IMR-90 (cell line): ENCODE measurements at regions not wholly inside any gene's neighbourhood (a gene's known extent, or its start where the extent isn't known, plus 50 kb on each side); places are given as distances from the start of the nearest gene placed in this dataset.

Experiments used
- ATAC-seq: fragments of 200-7000 bp; cut with Tn5 transposase; 2 replicates; pipeline ENCODE4 v1.9.1; 2020; ENCODE audit warnings: low read depth, mild to moderate bottlenecking, moderate library complexity
- BruUV-seq: library from RNA; stranded (reverse); fragments of 400-500 nt; replicated peaks from 2 replicates; lab custom pipeline; 2021; lab: Mats Ljungman, UMichigan
- CTCF ChIA-PET: fragments of 300-600 bp; formaldehyde crosslinking; extraction: SDS; loops from one replicate; lab custom pipeline; 2021; ENCODE audit warnings: antibody characterized with exemption; lab: Yijun Ruan, JAX
- POLR2A ChIA-PET: fragments of 300-600 bp; sonication (Branson Sonifier 250); formaldehyde crosslinking; loops from one replicate; lab custom pipeline; 2022; ENCODE audit warnings: antibody characterized with exemption; ENCODE audit not compliant: unreplicated experiment; lab: Charles Lee
- DNase-seq: peaks from one replicate; pipeline ENCODE4 v3.0.0; 2013
- H2AFZ ChIP-seq: replicated peaks from 2 replicates; pipeline ENCODE3; 2013; ENCODE audit warnings: low read length, mild to moderate bottlenecking; ENCODE audit not compliant: poor library complexity
- H2AK5ac ChIP-seq: 2 replicates; pipeline ENCODE4 v1.6.1; 2013; ENCODE audit warnings: low read depth, low read length, inconsistent platforms
- H2AK9ac ChIP-seq: replicated peaks from 2 replicates; pipeline ENCODE3; 2013; ENCODE audit warnings: mild to moderate bottlenecking, low read depth, low read length, moderate library complexity; ENCODE audit not compliant: poor library complexity
- H2BK120ac ChIP-seq: 2 replicates; pipeline ENCODE4 v1.6.1; 2013; ENCODE audit warnings: low read depth, low read length, inconsistent platforms
- H2BK15ac ChIP-seq: 3 replicates; pipeline ENCODE4 v1.6.1; 2013; ENCODE audit warnings: low read depth, low read length, inconsistent platforms
- H2BK20ac ChIP-seq: 2 replicates; pipeline ENCODE4 v1.6.1; 2013; ENCODE audit warnings: low read depth, mild to moderate bottlenecking, inconsistent platforms, low read length, moderate library complexity
- H2BK5ac ChIP-seq: 2 replicates; pipeline ENCODE4 v1.6.1; 2013; ENCODE audit warnings: mild to moderate bottlenecking, low read depth, low read length, inconsistent platforms; ENCODE audit not compliant: poor library complexity, severe bottlenecking
- H3K14ac ChIP-seq: replicated peaks from 2 replicates; pipeline ENCODE4 v1.6.1; 2013; ENCODE audit warnings: low read depth, low read length, inconsistent platforms
- H3K18ac ChIP-seq: 2 replicates; pipeline ENCODE4 v1.6.1; 2013; ENCODE audit warnings: low read depth, low read length, control low read depth
- H3K23ac ChIP-seq: 2 replicates; pipeline ENCODE4 v1.6.1; 2013; ENCODE audit warnings: low read depth, low read length, inconsistent platforms
- H3K27ac ChIP-seq: 2 replicates; pipeline ENCODE4 v1.5.1; 2013; ENCODE audit warnings: mild to moderate bottlenecking, control low read depth, low read length; ENCODE audit not compliant: insufficient read depth
- H3K27me3 ChIP-seq: 2 replicates; pipeline ENCODE4 v1.6.1; 2013; ENCODE audit warnings: low read length; ENCODE audit not compliant: control insufficient read depth, insufficient read depth
- H3K36me3 ChIP-seq: 2 replicates; pipeline ENCODE4 v1.6.1; 2013; ENCODE audit warnings: low read length, mixed read lengths; ENCODE audit not compliant: control insufficient read depth, insufficient read depth
- H3K4ac ChIP-seq: 2 replicates; pipeline ENCODE4 v1.6.1; 2013; ENCODE audit warnings: low read depth, low read length, inconsistent platforms
- H3K4me1 ChIP-seq: 2 replicates; pipeline ENCODE4 v1.6.1; 2013; ENCODE audit warnings: low read length, mixed read lengths; ENCODE audit not compliant: control insufficient read depth, insufficient read depth
- H3K4me2 ChIP-seq: 2 replicates; pipeline ENCODE4 v1.6.1; 2013; ENCODE audit warnings: low read depth, mild to moderate bottlenecking, control low read depth, low read length, moderate library complexity
- H3K4me3 ChIP-seq: 2 replicates; pipeline ENCODE4 v1.5.1; 2013; ENCODE audit warnings: low read depth, mild to moderate bottlenecking, control low read depth, low read length, moderate library complexity; ENCODE audit not compliant: insufficient read depth
- H3K56ac ChIP-seq: 2 replicates; pipeline ENCODE4 v1.6.1; 2013; ENCODE audit warnings: low read length, inconsistent platforms; ENCODE audit not compliant: insufficient read depth; ENCODE audit errors: extremely low read depth
- H3K79me1 ChIP-seq, 2 experiments: 2 replicates each; pipeline ENCODE4 v1.6.1; 2013; ENCODE audit warnings: low read length in 2 of 2, inconsistent platforms in 1 of 2, low read depth in 1 of 2
- H3K9ac ChIP-seq: 2 replicates; pipeline ENCODE4 v1.6.1; 2013; ENCODE audit warnings: low read depth, low read length, control low read depth
- H3K9me1 ChIP-seq: 2 replicates; pipeline ENCODE4 v1.6.1; 2013; ENCODE audit warnings: low read length, inconsistent platforms; ENCODE audit not compliant: insufficient read depth
- H3K9me3 ChIP-seq: 2 replicates; pipeline ENCODE4 v1.6.1; 2013; ENCODE audit warnings: low read length; ENCODE audit not compliant: control insufficient read depth, insufficient read depth
- H4K20me1 ChIP-seq: 2 replicates; pipeline ENCODE4 v1.6.1; 2013; ENCODE audit warnings: low read length, inconsistent platforms; ENCODE audit not compliant: insufficient read depth
- H4K5ac ChIP-seq: 2 replicates; pipeline ENCODE4 v1.6.1; 2013; ENCODE audit warnings: mild to moderate bottlenecking, low read depth, low read length, control low read depth
- H4K8ac ChIP-seq, 2 experiments: 2 replicates each; pipeline ENCODE4 v1.6.1; 2013; ENCODE audit warnings: low read depth in 2 of 2, low read length in 2 of 2, control low read depth in 1 of 2, inconsistent platforms in 1 of 2
- H4K91ac ChIP-seq: 2 replicates; pipeline ENCODE4 v1.6.1; 2013; ENCODE audit warnings: low read depth, low read length, inconsistent platforms; ENCODE audit not compliant: insufficient read depth
- FOS ChIP-seq: fragments of 150-350 bp; IDR thresholded peaks from 2 replicates; pipeline ENCODE4 v1.6.1; 2016; ENCODE audit warnings: low read depth, low read length
- RCOR1 ChIP-seq: IDR thresholded peaks from 2 replicates; pipeline ENCODE4 v1.6.1; 2012; ENCODE audit warnings: mild to moderate bottlenecking, low read length, improper control_type of control experiment; ENCODE audit not compliant: insufficient replicate concordance
- WGBS, 2 experiments: methylation state at CpG; one replicate each; pipeline versions ENCODE4 v1.1.5 to v1.1.7; 2013; ENCODE audit warnings: missing lambda C conversion rate in 2 of 2; ENCODE audit not compliant: insufficient read length in 1 of 2; ENCODE audit errors: extremely low coverage in 2 of 2; 5-methylcytosine and 5-hydroxymethylcytosine counted together
- dilution Hi-C: fragments of 300-500 bp; cut with HindIII; formaldehyde crosslinking; loops from one replicate; pipeline ENCODE4 v1.14.3; 2018; ENCODE audit warnings: low sequenced_read_pairs; ENCODE audit not compliant: unreplicated experiment
- in situ Hi-C: fragments of 300-500 bp; cut with MboI; formaldehyde crosslinking; loops from 3 replicates; pipeline ENCODE4 v1.14.3; 2019; ENCODE audit warnings: low sequenced_read_pairs, inconsistent platforms, mixed read lengths
- intact Hi-C: fragments of 100-400 bp; cut with micrococcal nuclease; formaldehyde crosslinking; loops from 2 replicates; pipeline ENCODE4 v1.10.0; 2022
- TF ChIP-seq, protein P1 (sequence below): fragments of 150-350 bp; IDR thresholded peaks from 2 replicates; pipeline ENCODE4 v1.6.1; 2017; ENCODE audit warnings: mild to moderate bottlenecking, antibody characterized with exemption, low read length, low read depth

DNA sequence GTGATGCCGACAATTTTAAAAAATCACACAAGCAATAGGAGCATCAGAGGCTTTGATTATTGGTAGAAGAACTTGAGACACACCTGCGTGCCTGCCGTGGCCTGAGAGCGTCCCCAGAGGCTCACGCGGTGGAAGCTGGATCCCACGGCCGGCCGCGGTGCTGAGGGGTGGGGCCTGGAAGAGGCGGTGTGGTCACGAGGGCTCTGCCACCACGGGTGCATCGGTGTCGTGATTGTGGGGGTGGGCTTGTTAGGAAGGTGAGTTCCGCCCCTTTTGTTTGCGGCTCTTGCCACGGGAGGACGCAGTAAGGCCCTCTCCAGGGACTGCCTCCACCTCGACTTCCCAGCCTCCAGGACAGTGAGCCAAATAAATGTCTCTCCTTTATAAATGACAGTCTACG lies 77.2 kb upstream of the ADRA2C start:
- H2AFZ ChIP-seq, result no peak overlapping the region
- dilution Hi-C loops (no loop called here), intact Hi-C loops (no loop called here), in situ Hi-C loops (no loop called here)
- no peak overlapping the region for H2BK20ac ChIP-seq
- H4K91ac ChIP-seq, result no peak overlapping the region
- no peak overlapping the region for H3K14ac ChIP-seq
- H3K79me1 ChIP-seq, result no peaks in the 10 kb centered on the region
- BruUV-seq, result no TSS peak
- H3K23ac ChIP-seq, result no peak overlapping the region
- TF ChIP-seq, protein P1, sequence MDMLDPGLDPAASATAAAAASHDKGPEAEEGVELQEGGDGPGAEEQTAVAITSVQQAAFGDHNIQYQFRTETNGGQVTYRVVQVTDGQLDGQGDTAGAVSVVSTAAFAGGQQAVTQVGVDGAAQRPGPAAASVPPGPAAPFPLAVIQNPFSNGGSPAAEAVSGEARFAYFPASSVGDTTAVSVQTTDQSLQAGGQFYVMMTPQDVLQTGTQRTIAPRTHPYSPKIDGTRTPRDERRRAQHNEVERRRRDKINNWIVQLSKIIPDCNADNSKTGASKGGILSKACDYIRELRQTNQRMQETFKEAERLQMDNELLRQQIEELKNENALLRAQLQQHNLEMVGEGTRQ, result no peak
- TF ChIP-seq FOS (no peak), RCOR1 (no peak)
- no peak overlapping the region for H2AK9ac ChIP-seq
- DNase-seq (no peak), ATAC-seq (no peak)
- H3K9ac ChIP-seq, result no peak overlapping the region
- CTCF ChIA-PET, result no interaction called here
- no peaks in the 10 kb centered on the region for H4K20me1 ChIP-seq
- H3K4me3 ChIP-seq, result no peak overlapping the region
- no peak overlapping the region for H2BK120ac ChIP-seq
- no peak overlapping the region for H3K4me2 ChIP-seq
- no peak overlapping the region for H2BK5ac ChIP-seq
- H3K9me3 ChIP-seq, result no peaks in the 10 kb centered on the region
- no peak overlapping the region for H3K4ac ChIP-seq
- H3K9me1 ChIP-seq, result no peaks in the 10 kb centered on the region; the same call in 1 of the 2 replicates
- peaks cover 26% of the 10 kb centered on the region for H3K27me3 ChIP-seq
- no peak overlapping the region for H3K27ac ChIP-seq
- H3K18ac ChIP-seq, result no peak overlapping the region
- H3K36me3 ChIP-seq, result no peaks in the 10 kb centered on the region
- H3K4me1 ChIP-seq, result no peaks in the 10 kb centered on the region
- H2BK15ac ChIP-seq, result no peak overlapping the region
- WGBS, 2 experiments, result 47% methylated on average over 2 of the region's 21 CpGs; no CpG with 5 or more reads in 1 of the 2 experiments
- POLR2A ChIA-PET, result no interaction called here
- H2AK5ac ChIP-seq, result no peak overlapping the region
- H4K5ac ChIP-seq, result no peak overlapping the region
- H3K56ac ChIP-seq, result no peak overlapping the region
- no peak overlapping the region for H4K8ac ChIP-seq
